Endothelial cell of umbilical vein (primary cell): ENCODE measurements at regions not wholly inside any gene's neighbourhood (a gene's known extent, or its start where the extent isn't known, plus 50 kb on each side); places are given as distances from the start of the nearest gene placed in this dataset.

ENCODE experiments used
- BruUV-seq: library from RNA; stranded (reverse); fragments of 400-500 nt; replicated peaks from 2 replicates; lab custom pipeline; 2021; lab: Mats Ljungman, UMichigan
- CTCF ChIA-PET: fragments of 300-600, 350-600 bp; sonication (Branson Sonifier 250); formaldehyde crosslinking; loops from one replicate; lab custom pipeline; 2021; ENCODE audit warnings: antibody characterized with exemption, inconsistent platforms; lab: Charles Lee
- POLR2A ChIA-PET: fragments of 300-600, 350-600 bp; sonication (Branson Sonifier 250); formaldehyde crosslinking; loops from one replicate; lab custom pipeline; 2021; ENCODE audit warnings: antibody characterized with exemption, inconsistent platforms; lab: Charles Lee
- DNase-seq: peaks from one replicate; pipeline ENCODE4 v3.0.0-alpha.2; 2011; ENCODE audit warnings: low read depth, low spot score
- FAIRE-seq: peaks from 2 replicates; lab custom pipeline; 2011; peaks lifted over from hg19 to GRCh38; lab: Jason Lieb, UNC
- H2AFZ ChIP-seq: 2 replicates; pipeline ENCODE4 v1.6.0; 2012; ENCODE audit warnings: low read depth, low read length, control low read depth, inconsistent platforms
- H3K27ac ChIP-seq: 2 replicates; pipeline ENCODE4 v1.5.1; 2011; ENCODE audit warnings: low read depth, mild to moderate bottlenecking, control low read depth, low read length, moderate library complexity; ENCODE audit not compliant: insufficient read depth
- H3K27me3 ChIP-seq, 2 experiments: 2 replicates each; pipeline versions ENCODE4 v1.6.0 to v1.6.1; 2011; ENCODE audit warnings: low read length in 2 of 2, mixed read lengths in 1 of 2; ENCODE audit not compliant: control insufficient read depth in 2 of 2, insufficient read depth in 2 of 2
- H3K36me3 ChIP-seq, 2 experiments: 2 replicates in 1 of 2; 3 replicates in 1 of 2; pipeline ENCODE4 v1.5.1; 2011; ENCODE audit warnings: low read length in 2 of 2, mild to moderate bottlenecking in 1 of 2, moderate library complexity in 1 of 2; ENCODE audit not compliant: control insufficient read depth in 2 of 2, insufficient read depth in 2 of 2; ENCODE audit errors: extremely low read depth in 1 of 2
- H3K4me1 ChIP-seq: 3 replicates; pipeline ENCODE4 v1.5.1; 2011; ENCODE audit warnings: mild to moderate bottlenecking, low read length; ENCODE audit not compliant: control insufficient read depth, insufficient read depth; ENCODE audit errors: extremely low read depth
- H3K4me2 ChIP-seq: 2 replicates; pipeline ENCODE4 v1.6.1; 2011; ENCODE audit warnings: low read length, control low read depth, mixed read lengths; ENCODE audit not compliant: insufficient read depth
- H3K4me3 ChIP-seq, 3 experiments: fragments of 200-600 bp in 1 of 3; sonication (generic), shearing (Covaris generic) in 1 of 3; replicated peaks in 1 of 3; 2 replicates each; pipeline ENCODE4 v1.5.1; 2011 to 2016; ENCODE audit warnings: control low read depth in 3 of 3, low read length in 3 of 3, mild to moderate bottlenecking in 2 of 3, inconsistent platforms in 1 of 3, low read depth in 1 of 3, moderate library complexity in 1 of 3; ENCODE audit not compliant: insufficient read depth in 1 of 3
- H3K79me2 ChIP-seq: 2 replicates; pipeline ENCODE4 v1.6.0; 2012; ENCODE audit warnings: low read length, inconsistent platforms; ENCODE audit not compliant: control insufficient read depth, insufficient read depth
- H3K9ac ChIP-seq: replicated peaks from 2 replicates; pipeline ENCODE3; 2011; ENCODE audit warnings: low read length, control low read depth; ENCODE audit not compliant: insufficient read depth; ENCODE audit errors: extremely low read depth
- H3K9me1 ChIP-seq: replicated peaks from 3 replicates; pipeline ENCODE4 v1.6.0; 2011; ENCODE audit warnings: mild to moderate bottlenecking, low read length; ENCODE audit not compliant: control insufficient read depth, insufficient read depth; ENCODE audit errors: extremely low read depth
- H3K9me3 ChIP-seq: replicated peaks from 2 replicates; pipeline ENCODE4 v1.5.1; 2012; ENCODE audit warnings: low read length, inconsistent platforms; ENCODE audit not compliant: control insufficient read depth, insufficient read depth
- H4K20me1 ChIP-seq: replicated peaks from 2 replicates; pipeline ENCODE3; 2011; ENCODE audit warnings: mild to moderate bottlenecking, low read length; ENCODE audit not compliant: control insufficient read depth, insufficient read depth; ENCODE audit errors: extremely low read depth
- EZH2 ChIP-seq: IDR thresholded peaks from 2 replicates; pipeline ENCODE4 v1.6.1; 2012; ENCODE audit warnings: borderline replicate concordance, low read depth, mild to moderate bottlenecking, moderate library complexity, low read length, inconsistent platforms; ENCODE audit not compliant: severe bottlenecking
- FOS ChIP-seq: IDR thresholded peaks from 2 replicates; pipeline ENCODE4 v1.6.1; 2011; ENCODE audit warnings: mild to moderate bottlenecking, low read length, moderate library complexity, borderline replicate concordance; ENCODE audit not compliant: insufficient read depth
- GATA2 ChIP-seq: IDR thresholded peaks from 2 replicates; pipeline ENCODE4 v1.7.0; 2011; ENCODE audit warnings: low read depth, mild to moderate bottlenecking, moderate library complexity, mixed read lengths, low read length; ENCODE audit not compliant: insufficient read length, insufficient read depth
- JUN ChIP-seq: IDR thresholded peaks from 2 replicates; pipeline ENCODE4 v1.6.1; 2011; ENCODE audit warnings: borderline replicate concordance, low read depth; ENCODE audit not compliant: insufficient read length, insufficient read depth
- MYC ChIP-seq: IDR thresholded peaks from one replicate; pipeline ENCODE4 v1.6.1; 2011; ENCODE audit warnings: mild to moderate bottlenecking, low read depth, low read length
- POLR2A ChIP-seq: IDR thresholded peaks from 2 replicates; pipeline ENCODE4 v1.6.1; 2012; ENCODE audit warnings: low read depth, mild to moderate bottlenecking, control low read depth, low read length
- POLR2AphosphoS5 ChIP-seq: IDR thresholded peaks from 2 replicates; pipeline ENCODE4 v1.6.1; 2012; ENCODE audit warnings: low read depth, mild to moderate bottlenecking, control low read depth, low read length, moderate library complexity; ENCODE audit not compliant: insufficient read depth
- dilution Hi-C: fragments of 300-500 bp; cut with MboI; formaldehyde crosslinking; loops from one replicate; pipeline ENCODE4 v1.15.0; 2019; ENCODE audit warnings: low sequenced_read_pairs; ENCODE audit not compliant: extremely low pct_ligation_motif_present
- intact Hi-C: fragments of 100-400 bp; cut with micrococcal nuclease; formaldehyde crosslinking; loops from one replicate; pipeline ENCODE4 v1.10.0; 2022
- TF ChIP-seq, protein P1 (sequence below): IDR thresholded peaks from 2 replicates; pipeline ENCODE4 v1.6.1; 2011; ENCODE audit not compliant: insufficient read depth, insufficient read length
- TF ChIP-seq, protein P2 (sequence below), 2 donors: IDR thresholded peaks; 1 replicate in 1 of 2; 2 replicates in 1 of 2; pipeline ENCODE4 v1.5.1; 2011; ENCODE audit warnings: low read length in 2 of 2, mild to moderate bottlenecking in 2 of 2, moderate library complexity in 2 of 2, control low read depth in 1 of 2, inconsistent platforms in 1 of 2, low read depth in 1 of 2; ENCODE audit not compliant: insufficient read depth in 1 of 2; ENCODE audit errors: extremely low read depth in 1 of 2

DNA sequence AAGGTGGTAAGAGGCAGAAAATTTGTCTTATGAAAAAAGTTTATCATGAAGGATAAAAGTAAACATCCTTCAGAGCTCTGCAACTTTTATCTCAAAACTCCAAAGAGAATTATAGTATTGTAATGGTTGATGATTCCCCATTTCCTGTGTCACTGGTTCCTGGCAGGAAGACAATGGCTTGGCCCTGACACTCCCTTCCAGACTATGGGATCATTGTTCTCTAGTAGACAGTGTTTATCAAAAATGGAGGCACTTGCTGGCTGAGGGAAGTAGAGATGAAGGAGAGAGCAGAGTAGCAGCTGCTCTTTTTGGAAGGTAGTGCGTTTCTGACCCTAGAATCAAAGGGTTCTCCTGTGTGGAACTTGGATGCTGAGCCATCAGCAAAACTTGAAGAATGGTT is 145.9 kb upstream of the ATP1B1 start:
- H3K27me3 ChIP-seq: no peaks in the 10 kb centered on the region
- TF ChIP-seq MYC: no peak
- TF ChIP-seq EZH2: no peak
- TF ChIP-seq GATA2: no peak
- no peak for TF ChIP-seq POLR2A
- TF ChIP-seq, protein P1, sequence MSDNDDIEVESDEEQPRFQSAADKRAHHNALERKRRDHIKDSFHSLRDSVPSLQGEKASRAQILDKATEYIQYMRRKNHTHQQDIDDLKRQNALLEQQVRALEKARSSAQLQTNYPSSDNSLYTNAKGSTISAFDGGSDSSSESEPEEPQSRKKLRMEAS: no peak
- TF ChIP-seq JUN: no peak
- no peak for TF ChIP-seq FOS
- no peak for TF ChIP-seq POLR2AphosphoS5
- TF ChIP-seq, protein P2, sequence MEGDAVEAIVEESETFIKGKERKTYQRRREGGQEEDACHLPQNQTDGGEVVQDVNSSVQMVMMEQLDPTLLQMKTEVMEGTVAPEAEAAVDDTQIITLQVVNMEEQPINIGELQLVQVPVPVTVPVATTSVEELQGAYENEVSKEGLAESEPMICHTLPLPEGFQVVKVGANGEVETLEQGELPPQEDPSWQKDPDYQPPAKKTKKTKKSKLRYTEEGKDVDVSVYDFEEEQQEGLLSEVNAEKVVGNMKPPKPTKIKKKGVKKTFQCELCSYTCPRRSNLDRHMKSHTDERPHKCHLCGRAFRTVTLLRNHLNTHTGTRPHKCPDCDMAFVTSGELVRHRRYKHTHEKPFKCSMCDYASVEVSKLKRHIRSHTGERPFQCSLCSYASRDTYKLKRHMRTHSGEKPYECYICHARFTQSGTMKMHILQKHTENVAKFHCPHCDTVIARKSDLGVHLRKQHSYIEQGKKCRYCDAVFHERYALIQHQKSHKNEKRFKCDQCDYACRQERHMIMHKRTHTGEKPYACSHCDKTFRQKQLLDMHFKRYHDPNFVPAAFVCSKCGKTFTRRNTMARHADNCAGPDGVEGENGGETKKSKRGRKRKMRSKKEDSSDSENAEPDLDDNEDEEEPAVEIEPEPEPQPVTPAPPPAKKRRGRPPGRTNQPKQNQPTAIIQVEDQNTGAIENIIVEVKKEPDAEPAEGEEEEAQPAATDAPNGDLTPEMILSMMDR (IDR thresholded peaks at IDR 0.05; ENCODE audit: extremely low read depth in 1 of 2, insufficient read depth in 1 of 2, low read depth in 1 of 2, low read length in 2 of 2): no peak
- H3K4me3 ChIP-seq: no peak overlapping the region
- ChIA-PET POLR2A (no interaction called here), CTCF (interaction anchor here (1.0 kb wide), 1 partner anchor 15 kb away, joined by 4 read pairs; no protein-coding TSS in a partner anchor)
- H3K4me2 ChIP-seq: no peak overlapping the region
- dilution Hi-C loops (no loop called here), intact Hi-C loops (no loop called here)
- H4K20me1 ChIP-seq: no peaks in the 10 kb centered on the region
- H2AFZ ChIP-seq: no peak overlapping the region
- BruUV-seq: no TSS peak
- no peak for DNase-seq
- no peak overlapping the region for H3K9ac ChIP-seq
- no peak overlapping the region for H3K27ac ChIP-seq
- peaks cover 6% of the 10 kb centered on the region for H3K4me1 ChIP-seq
- no peaks in the 10 kb centered on the region for H3K9me3 ChIP-seq
- H3K36me3 ChIP-seq: no peaks in the 10 kb centered on the region
- H3K9me1 ChIP-seq: no peaks in the 10 kb centered on the region
- H3K79me2 ChIP-seq: no peaks in the 10 kb centered on the region
- FAIRE-seq: no peak
